ENCODE measurements at regions not wholly inside any gene's neighbourhood (a gene's known extent, or its start where the extent isn't known, plus 50 kb on each side); places are given as distances from the start of the nearest gene placed in this dataset.

DNA sequence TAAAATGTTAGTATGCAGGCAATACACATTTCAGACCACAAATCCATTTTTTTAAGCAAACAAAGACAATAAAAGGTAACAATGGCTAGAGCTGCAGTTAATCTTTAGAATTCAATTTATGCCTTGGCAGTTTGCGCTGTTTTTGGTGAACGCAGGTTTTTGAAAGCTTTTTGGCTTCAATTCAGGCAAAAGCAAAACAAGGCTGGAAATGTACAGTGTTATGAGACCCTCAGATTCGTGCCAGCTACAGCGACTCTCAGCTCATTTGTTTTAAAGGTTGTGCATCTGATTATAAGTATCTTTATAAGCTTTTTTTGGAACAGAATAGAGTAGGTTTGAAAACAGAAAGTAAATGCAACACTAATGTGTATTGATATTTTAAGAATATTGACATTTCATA lies 63.6 kb upstream of the SOX1 start:
- POLR2A ChIA-PET = no interaction called here
- no peak for DNase-seq (ENCODE audit: extremely low spot score)
- CTCF ChIA-PET = no interaction called here
- TF ChIP-seq, protein P1, sequence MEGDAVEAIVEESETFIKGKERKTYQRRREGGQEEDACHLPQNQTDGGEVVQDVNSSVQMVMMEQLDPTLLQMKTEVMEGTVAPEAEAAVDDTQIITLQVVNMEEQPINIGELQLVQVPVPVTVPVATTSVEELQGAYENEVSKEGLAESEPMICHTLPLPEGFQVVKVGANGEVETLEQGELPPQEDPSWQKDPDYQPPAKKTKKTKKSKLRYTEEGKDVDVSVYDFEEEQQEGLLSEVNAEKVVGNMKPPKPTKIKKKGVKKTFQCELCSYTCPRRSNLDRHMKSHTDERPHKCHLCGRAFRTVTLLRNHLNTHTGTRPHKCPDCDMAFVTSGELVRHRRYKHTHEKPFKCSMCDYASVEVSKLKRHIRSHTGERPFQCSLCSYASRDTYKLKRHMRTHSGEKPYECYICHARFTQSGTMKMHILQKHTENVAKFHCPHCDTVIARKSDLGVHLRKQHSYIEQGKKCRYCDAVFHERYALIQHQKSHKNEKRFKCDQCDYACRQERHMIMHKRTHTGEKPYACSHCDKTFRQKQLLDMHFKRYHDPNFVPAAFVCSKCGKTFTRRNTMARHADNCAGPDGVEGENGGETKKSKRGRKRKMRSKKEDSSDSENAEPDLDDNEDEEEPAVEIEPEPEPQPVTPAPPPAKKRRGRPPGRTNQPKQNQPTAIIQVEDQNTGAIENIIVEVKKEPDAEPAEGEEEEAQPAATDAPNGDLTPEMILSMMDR (IDR thresholded peaks at IDR 0.05; ENCODE audit: control extremely low read depth, extremely low read depth, low read depth, missing control alignments) = no peak

DNA sequence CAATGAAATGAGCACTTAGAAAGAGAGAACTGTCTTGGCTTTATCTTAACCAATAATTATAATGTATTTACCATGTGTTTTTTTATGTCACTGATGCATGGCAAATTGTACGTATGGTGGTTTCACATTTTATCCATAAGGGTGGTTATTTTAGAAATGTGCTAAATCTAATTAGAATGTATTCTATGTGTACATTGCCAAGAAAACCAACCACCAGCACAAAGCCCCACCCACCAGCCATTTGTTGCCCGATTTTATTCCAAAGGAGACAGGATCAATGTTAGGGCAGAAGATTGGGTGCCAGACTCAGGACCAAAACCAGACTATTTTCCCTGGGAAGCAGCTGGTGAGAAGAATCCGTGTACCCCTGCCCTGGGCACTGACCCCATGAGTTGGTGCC lies 63.0 kb upstream of the SOX1 start:
- TF ChIP-seq, protein P1 (IDR thresholded peaks at IDR 0.05; ENCODE audit: control extremely low read depth, extremely low read depth, low read depth, missing control alignments) = no peak
- no peak for DNase-seq (ENCODE audit: extremely low spot score)
- POLR2A ChIA-PET = no interaction called here
- CTCF ChIA-PET = no interaction called here

DNA sequence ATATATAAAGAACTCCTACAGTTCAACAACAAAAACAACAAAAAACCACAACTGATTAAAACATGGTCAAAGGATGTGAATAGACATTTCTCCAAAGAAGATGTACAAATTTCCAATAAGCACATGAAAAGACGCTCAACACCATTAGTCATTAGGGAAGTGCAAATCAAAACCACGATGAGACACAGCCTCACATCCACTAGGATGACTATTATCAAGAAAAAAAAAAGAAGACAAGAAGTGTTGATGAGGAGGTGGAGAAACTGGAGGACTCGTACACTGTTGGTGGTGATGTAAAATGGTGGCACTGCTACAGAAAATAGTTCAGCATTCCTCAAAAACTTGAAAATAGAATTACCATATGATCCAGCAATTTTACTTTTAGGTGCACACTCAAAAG lies 61.0 kb upstream of the SOX1 start:
- CTCF ChIA-PET = no interaction called here
- POLR2A ChIA-PET = no interaction called here
- TF ChIP-seq, protein P1 (IDR thresholded peaks at IDR 0.05; ENCODE audit: control extremely low read depth, extremely low read depth, low read depth, missing control alignments) = no peak
- no peak for DNase-seq (ENCODE audit: extremely low spot score)

DNA sequence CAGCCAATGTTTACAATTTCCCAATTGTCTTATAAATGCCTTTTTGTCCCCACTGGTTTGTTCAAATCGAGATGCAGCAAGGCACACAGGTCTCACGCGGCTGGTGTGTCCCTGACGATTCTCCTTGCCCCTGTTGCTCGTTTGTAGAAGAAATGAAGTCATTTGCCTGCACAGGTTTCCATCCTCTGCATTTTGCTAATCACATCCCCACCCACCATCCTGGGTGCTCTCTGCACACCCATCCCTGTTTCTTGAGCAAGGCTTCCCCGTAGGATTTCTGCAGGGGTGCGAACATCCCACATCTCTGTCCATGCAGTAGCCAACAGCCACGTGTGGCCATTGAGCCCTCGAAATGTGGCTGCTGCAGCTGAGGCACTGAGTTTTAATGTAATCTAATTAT lies 59.8 kb upstream of the SOX1 start:
- ChIA-PET CTCF (no interaction called here), POLR2A (no interaction called here)
- TF ChIP-seq, protein P1 (IDR thresholded peaks at IDR 0.05; ENCODE audit: control extremely low read depth, extremely low read depth, low read depth, missing control alignments) = no peak
- DNase-seq (ENCODE audit: extremely low spot score) = no peak

DNA sequence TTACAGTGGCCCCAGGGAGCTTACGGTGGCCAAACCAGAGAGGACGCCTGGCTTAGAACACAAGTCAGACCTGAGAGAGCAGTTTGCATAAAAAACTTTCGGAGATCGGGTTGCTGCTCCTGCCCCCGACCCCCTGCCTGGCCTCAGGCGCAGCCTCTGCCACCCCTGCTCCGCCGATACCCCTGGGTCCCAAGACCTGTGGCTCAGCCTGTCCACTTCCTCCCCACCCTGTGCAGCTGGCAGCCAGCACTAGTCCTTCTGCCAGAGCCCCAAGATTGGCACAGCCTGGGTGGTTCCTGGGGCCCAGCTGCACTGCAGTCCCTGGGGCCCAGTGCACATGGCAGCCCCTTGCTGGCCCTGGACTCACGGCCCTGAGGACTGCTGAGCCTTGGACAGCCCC lies 56.2 kb upstream of the SOX1 start:
- POLR2A ChIA-PET = no interaction called here
- TF ChIP-seq, protein P1 (IDR thresholded peaks at IDR 0.05; ENCODE audit: control extremely low read depth, extremely low read depth, low read depth, missing control alignments) = no peak
- CTCF ChIA-PET = no interaction called here
- no peak for DNase-seq (ENCODE audit: extremely low spot score)

DNA sequence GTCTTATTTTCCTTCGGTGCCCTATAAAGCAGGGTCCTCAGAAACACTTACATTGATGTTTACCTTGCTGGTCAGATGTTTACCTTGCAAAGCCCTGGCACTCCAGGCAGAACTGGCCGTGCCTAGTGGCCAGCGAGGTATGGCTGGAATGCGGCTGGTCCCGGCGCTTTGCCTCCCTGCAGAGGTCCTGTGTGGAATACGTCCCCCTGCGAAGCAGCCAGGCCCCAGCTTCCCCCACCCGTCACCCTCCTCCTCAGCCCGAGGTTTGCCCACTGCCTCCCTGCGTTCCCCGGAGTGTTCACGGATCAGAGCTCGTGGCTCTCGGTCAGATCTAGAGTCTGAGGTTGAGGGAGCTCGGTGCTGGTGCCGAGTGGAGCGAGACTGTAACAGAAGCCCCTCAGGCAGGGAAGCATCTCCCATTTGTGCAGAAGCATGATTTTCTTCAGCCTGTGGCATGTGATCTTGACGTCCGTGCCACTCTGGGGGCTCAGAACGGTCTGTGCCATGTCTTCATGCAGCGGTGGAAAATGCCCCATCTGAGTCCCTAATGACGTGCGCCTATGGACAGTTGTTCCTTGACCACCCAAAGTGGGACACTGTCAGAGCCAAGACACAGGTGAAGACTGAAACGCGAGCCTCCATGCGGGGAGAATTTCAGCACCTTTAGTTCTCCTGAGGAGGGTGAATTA lies 54.8 kb upstream of the SOX1 start:
- POLR2A ChIA-PET = no interaction called here
- DNase-seq (ENCODE audit: extremely low spot score) = no peak
- TF ChIP-seq, protein P1 (IDR thresholded peaks at IDR 0.05; ENCODE audit: control extremely low read depth, extremely low read depth, low read depth, missing control alignments) = no peak
- CTCF ChIA-PET = no interaction called here

DNA sequence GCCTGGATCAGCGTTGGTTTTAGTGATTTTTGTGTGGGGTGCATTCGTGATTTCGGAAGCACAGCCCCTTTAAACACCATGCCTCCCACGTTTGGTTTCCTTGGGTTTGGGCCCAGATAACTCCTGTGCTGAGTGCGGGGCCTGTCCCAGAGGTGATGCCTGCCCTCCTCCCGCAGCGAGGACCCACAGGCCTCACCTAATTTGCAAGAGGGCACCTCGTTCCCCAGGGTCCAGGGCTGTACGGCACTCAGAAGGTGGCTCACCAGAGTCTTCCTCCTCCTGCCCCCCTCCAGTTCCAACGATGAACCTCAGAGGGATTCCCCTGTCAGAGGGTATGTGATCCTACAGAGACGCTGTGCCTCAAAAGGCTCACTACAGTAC lies 54.3 kb upstream of the SOX1 start:
- ChIA-PET CTCF (no interaction called here), POLR2A (no interaction called here)
- TF ChIP-seq, protein P1 (IDR thresholded peaks at IDR 0.05; ENCODE audit: control extremely low read depth, extremely low read depth, low read depth, missing control alignments) = no peak
- DNase-seq (ENCODE audit: extremely low spot score) = no peak

Measured in GM10248 (cell line).